ENCODE measurements at regions not wholly inside any gene's neighbourhood (a gene's known extent, or its start where the extent isn't known, plus 50 kb on each side); places are given as distances from the start of the nearest gene placed in this dataset.

- TF ChIP-seq POLR2A (IDR thresholded peaks at IDR 0.05) (no peak), CTCF (IDR thresholded peaks at IDR 0.05) (no peak), POLR2AphosphoS5 (IDR thresholded peaks at IDR 0.05; ENCODE audit: insufficient read depth in 1 of 2, low read depth in 1 of 2) (no peak)
Observed at GRCh38 chr4:37139987-37140386, 104.6 kb upstream of the NWD2 start.
